GM19438 (cell line): ENCODE measurements at regions not wholly inside any gene's neighbourhood (a gene's known extent, or its start where the extent isn't known, plus 50 kb on each side); places are given as distances from the start of the nearest gene placed in this dataset.

Experiments used
- ATAC-seq: cut with Tn5 transposase; IDR thresholded peaks from one replicate; pipeline ENCODE4 v1.9.1; 2021; ENCODE audit warnings: low read depth; ENCODE audit not compliant: unreplicated experiment

DNA sequence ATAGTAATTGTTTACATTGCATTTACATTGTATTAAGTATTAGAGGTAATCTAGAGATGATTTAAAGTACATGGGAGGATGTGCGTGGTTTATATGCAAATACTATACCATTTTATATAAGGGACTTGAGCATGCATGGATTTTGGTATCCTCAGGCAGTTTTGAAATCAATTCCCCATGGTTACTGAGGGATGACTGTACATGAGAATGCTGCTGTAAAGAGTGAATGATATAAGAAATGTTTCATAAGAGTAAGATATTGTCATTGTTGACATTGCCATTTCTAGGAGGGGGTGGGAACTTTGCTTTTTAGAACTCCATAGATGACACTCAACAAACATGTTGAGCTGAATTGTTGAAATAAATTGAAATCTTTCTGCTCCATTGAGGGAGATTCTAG, 185.0 kb downstream of the SEMA6A start:
- ATAC-seq: no peak

DNA sequence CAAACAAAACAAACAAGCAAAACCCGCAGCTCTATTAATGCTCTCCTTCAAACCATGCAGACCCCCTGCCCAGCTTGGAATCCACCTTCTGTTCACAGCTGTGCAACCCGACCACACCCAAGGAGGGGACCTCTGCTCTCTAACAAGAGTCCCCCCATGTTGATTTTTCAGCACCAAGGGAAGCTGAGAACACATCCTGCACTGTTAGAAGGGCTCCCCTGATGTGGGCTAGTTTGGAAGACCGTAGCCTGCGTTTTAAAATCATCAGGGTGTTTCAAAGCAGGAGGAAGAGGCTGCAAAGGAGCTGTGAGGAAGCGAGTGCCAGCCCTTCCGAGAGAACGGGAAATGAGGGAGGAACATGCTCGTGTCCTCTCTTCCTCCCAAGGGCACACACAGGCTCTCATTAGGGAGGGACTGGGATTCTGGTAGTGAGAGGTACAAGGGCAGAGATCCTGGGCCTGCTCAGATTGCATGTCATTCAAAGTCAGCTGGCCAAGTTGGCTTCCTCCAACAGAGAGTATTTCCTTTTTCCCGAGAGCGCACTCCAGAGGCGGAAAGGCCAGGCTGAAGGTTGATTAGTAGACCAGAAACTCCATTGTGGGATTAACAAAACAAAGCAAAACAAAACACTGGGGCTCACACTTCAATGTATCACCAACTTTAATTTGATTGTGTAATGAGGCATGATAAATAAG, 185.9 kb downstream of the SEMA6A start:
- no peak for ATAC-seq

DNA sequence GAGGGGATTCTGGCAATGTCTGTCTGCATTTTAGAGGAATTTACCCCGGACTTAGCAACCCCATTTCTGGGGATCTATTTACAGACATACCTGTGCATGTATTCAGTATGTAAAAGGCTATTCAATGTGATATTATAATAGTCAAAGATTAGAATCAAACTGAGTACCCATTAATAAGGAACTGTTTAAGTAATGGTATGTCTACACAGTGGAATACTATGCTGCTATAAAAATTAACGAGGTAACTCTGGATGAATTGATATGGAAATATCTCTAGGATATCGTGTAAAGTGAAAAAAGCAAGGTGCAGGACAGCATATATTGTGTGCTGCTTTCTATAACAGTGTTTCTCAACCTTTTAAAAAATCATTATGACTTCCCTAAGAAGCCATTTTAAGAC, 186.9 kb downstream of the SEMA6A start:
- no peak for ATAC-seq

DNA sequence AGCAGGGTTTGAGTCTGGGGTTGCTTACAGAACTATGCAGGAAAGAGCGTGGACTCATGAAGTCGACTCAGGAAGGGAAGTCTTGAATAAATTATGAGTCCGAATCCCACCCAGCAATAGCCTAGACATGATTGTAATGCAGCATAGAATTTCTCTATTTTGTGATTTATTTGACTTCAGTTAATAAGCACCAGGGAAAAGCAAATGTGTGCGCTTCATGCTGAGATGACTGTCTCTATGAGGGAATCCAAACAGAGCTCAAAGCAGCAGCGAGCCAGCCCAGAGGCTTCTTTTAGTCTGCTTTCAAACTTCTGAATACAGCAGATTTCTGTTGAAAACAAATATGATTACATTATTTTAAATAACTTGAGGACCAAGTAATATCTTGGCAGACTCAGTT, 188.0 kb downstream of the SEMA6A start:
- no peak for ATAC-seq

DNA sequence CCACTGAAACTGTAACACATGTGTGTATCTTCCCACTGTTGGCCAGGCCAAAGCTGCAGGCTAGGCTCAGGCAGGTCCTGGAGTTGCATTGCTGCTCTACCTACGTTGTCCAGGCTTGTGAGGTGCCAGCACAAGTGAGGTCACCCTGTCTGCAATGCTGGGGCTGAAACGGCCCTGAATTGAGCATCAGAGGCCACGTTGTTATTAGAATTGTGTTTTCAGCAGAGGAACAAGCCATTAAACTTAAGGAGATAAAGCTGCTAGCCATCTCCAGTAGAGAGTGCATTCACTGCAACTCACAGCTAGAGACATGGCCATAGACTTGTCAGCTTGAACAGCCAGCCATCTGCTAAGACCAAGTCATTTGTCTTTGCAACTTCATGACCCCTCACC, 191.8 kb downstream of the SEMA6A start:
- ATAC-seq: no peak

DNA sequence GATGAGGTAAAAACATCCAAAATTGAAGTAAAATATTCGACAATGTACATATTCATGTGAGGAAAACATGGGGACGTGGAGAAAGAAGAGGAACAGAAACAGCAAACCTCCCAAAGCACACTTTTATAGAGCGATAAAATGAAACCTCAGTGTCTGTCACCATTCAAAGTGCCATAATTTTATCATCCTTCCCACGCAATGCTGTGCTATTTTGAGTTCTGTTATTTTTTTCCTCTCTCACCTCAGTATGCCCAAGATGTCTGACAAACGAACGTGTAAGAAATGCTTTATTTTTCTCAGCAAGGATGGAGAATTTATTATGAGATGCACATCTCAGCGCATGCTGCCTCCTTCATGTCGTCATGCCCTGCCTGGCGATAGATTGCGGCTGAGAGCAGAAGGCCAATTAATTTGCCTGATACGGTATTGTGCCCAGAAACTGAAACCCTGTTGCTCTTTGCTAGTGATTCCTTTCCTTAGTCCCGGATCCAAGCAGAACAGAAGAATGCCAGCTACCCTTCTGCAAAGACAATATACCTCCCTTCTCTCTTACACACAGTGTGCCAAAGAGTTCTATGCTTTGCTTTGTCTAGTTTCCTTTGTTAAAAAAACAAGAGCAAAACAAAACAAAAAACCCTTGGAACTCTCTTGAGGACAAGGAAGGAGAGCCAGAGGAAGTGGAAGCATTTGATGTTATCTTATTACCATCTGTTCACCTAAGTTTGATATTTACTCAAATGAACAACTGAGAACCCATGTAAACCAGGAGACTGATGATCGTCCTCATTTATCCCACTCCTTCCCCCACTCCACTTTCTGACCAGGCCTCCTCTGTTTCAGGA, 192.4 kb downstream of the SEMA6A start:
- no peak for ATAC-seq

DNA sequence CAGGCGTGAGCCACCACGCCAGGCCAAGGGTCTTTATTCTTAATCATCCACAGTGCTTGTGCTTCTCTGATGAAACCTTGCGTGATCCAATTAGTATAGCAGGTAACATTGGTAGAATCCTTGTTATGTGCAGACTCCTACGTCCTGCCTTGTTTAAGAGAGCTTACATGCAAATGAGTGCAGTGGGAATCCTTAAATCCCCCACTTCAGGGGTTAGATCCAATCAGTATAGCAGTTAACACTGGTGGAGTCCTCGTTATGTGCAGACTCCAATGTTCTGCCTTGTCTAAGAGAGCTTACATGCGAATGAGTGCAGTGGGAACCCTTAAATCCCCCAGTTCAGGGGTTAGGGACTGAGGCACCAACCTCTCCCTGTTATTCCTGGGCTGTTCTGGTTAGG, 193.4 kb downstream of the SEMA6A start:
- no peak for ATAC-seq

DNA sequence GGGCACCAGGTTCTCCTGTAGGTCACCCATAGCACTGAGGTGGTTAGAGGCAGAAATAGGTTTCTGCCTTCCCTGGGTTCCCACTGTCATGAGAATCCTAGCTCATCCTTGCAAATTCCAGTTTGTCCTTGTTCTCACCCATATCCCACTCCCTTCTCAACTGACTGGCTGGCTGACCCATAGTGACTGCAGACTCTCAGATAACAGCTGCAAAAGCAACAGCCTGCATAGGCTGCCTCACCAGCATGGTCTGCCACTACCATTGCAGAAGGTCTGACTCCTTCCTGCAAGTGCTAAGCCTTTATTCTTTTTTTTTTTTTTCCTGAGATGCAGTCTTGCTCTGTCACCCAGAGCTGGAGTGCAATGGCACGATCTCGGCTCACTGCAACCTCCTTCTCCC, 194.0 kb downstream of the SEMA6A start:
- no peak for ATAC-seq

DNA sequence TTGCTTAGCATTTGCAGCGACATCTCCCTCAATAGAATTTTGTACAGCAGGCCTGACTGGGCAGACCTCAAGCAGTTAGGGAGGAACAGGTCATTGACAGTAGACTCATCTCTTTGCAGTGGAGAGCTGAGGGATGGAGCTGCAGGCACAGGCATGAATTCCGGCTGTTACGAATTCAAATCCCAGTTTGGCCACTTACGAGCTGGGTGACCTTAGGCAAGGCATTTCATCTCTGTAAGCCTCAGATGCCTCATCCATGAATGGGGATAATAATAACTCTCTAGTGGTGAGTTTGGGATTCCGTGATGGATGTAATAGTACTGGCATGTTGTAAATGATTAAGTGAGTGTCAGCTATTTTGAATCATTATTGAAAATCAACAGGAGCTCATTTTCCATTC, 195.3 kb downstream of the SEMA6A start:
- ATAC-seq: no peak

DNA sequence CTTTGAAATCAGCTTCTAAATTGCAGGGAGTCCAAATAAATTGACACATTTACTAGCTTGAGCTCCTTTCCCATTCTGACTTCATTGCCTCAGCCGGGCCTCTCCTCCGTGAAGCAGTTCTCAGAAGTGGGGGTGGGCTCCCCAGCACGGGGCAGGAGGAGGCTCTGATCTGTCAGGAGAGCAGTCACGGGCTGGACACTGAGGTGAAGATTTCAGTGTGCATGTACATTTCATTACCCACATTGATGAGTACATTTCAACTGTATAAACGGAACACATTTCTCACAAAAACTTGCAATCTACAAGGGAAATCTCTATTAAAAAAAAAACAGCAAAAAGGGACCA, 195.9 kb downstream of the SEMA6A start:
- ATAC-seq: no peak

DNA sequence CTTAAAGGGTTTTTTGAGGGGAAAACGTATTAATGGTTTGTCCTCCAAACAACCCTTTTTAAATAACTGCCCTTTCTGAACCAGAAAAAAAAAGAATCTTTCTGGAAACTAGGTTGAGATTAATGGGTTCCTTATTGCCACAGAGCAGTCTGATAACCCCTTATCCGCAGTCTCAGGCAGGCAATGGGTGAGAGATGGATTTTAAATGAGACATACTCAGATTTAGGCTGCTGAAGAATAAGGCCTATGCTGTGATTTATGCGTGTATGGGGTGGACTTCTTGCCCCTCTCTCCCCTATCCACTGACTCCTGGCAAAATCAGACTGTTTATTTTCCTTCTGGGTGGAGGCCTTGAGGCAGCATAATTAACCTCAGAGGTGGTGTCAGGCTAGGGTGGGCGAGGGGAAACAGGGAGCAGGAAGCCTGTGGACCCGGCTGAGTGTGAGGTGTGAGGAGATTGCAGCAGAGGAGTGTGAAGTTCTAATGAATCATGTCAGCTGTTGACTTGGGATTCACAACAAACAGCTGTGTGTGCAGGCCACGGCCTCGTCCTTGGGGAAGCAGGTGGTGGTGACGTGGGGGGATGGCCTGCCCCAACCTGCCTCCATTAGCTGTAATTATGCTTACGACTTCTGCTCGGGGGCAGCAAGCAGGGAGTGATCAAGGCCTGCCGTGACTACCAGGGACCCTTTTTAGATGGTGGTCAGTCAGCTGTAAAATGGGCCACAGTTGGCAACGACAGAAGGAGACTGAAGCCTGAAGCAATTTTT, 196.4 kb downstream of the SEMA6A start:
- no peak for ATAC-seq

DNA sequence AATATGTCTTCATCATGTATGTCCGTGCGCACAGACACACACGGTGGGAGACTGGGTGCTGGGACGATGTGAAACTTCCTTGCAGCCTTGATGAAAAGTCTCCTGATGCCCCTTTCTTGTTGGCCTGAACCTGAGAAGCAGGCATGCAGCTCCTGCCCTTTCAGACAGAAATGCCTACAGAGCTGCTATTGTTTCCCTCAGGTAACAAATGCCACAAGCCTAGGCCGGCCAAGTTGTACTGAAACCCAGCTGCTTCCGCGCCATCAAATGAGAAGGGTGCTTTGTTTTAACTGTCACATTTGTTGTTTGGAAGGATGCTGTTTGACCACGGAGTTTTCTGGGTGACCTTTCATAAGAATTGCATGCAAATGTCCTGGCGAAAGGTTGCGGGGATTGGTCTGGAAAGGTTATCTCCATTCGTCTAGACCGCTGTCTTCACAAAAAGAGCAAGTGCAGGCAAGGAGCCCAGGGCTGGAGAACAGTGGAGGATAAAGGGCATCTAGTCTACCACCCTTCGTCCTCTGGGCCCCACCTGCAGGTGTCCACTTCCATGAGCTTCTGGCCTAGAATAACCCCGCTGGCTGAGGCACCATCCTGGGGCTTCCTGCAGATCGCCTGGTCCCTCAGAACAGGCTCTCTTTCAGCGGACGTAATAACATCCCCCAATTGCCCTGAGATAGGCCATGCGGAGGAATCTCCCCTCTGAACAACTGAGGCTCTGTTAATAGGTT, 197.2 kb downstream of the SEMA6A start:
- ATAC-seq: no peak

DNA sequence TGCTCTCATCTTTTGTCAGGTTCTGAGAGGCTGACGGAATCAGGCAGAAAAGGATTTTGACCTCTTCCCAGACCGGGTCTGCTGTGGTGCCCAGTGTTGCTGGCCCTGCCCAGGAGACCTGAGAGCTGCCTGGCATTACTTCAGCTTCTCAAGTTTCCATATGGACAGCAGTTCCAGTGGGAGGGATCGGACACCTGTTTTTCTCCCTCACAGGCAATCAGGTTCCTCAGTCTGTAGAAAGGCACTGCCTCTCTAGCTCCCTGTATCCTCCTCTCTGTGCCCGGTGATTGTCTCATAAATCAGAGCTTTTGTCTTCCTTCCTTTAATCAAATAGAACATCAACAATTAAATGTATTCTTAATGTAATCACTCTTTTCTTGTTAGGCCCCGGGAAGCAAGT, 198.7 kb downstream of the SEMA6A start:
- ATAC-seq: no peak

DNA sequence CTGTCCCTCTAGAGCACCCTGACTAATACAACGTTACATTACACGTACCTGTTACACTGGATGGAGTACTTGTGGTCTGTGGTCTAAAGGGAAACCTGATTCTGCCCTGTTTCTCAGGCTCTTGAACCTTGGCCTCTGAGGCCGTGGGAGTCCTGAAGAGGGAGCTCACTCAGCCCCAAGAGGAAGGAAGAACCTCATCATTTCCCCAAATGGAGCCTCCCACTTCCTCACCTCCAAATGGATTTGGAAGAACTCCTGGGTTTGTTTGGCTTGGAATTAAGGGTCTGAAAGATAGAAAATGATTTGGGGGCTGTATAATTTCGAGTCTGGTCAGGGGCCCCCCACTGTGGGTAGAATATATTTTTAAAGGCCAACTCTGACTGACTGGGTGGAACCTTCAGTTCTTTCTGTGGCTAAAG, 200.2 kb downstream of the SEMA6A start:
- ATAC-seq: peak; percentile 85

DNA sequence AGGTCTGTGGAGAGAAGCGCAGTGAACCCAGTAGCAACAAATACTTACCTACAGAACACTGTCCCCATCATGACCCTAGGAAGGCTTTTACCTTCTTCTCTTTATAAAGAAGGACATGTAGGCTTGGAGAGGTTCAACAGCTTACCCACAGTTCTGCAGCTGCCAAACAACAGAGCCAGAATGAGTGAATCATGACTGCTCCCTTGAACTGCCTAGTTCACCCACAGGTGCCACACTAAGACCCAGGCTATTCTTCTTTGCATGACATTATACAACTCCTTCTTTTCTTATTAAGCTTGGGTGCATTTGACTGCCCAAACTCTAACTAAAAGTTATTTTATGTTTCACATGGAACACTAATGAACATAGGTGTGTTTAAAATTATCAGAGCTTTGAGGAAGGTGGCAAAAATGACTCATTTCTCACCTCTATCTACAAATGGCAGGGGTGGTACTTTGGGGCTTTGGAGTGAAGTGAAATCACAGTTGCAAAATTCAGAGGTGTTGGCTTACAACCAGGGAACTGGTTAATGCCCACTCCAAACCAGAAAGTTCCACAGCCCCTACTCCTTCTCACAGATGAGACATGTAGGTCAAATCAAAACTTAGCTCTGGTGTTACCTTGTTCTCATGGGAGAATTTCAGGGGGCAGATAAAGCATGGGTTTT, 201.6 kb downstream of the SEMA6A start:
- ATAC-seq: no peak

DNA sequence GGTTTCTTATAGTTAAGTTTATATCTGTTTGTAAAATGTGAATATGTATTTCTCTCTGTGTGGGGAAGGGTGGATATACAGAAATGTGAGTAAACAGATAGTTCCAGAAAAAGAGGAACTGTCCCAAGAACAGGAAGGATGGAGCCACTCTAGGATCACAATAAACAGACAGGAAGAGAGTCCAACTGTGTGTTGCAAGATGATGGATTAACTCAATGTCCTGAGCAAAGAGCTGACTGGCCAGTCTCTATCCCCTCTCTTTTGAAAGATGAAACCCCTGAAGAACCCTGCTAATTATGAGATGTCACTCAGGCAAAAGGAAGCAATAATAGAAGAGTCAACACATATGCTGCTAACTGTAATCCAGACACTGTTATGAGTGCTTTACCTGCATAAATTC, 202.7 kb downstream of the SEMA6A start:
- no peak for ATAC-seq

DNA sequence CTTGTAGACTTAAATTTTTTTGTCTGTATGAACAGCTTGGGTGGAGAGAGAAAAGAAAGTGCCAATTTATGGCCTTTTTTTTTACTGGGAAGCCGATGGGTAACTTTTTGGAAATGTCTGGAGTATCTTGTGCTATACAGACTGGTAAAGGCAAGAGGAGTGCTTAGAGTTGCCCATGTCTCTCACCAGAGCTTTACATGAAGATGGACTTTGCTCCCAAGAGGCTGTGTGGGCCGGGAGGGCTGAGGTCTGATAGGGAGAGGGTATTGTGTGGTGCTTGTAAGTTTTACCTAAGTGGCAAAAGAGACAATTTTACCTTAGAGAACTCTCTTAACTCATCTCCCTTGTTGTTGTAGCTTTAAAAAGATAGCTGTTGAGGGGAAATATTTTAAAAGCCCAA, 203.2 kb downstream of the SEMA6A start:
- ATAC-seq: no peak

DNA sequence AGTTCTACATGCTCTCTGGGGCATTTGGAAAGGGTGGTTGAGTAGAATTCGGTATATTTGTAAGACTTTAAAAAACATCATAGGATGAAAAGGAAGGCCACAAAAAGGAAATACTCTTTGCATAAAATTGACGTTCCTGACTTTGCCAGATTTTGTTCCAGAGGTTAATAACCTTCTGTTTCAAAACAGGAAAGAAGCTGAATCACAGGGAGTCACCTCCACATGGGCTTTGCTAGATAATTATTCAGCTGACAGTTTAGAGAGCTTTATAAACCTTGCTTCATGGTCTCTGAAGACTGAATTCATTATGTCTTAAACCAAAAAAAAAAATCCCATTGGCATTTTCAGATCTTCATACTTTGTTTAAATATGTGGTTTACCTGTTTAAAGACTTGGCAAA, 203.7 kb downstream of the SEMA6A start:
- no peak for ATAC-seq

DNA sequence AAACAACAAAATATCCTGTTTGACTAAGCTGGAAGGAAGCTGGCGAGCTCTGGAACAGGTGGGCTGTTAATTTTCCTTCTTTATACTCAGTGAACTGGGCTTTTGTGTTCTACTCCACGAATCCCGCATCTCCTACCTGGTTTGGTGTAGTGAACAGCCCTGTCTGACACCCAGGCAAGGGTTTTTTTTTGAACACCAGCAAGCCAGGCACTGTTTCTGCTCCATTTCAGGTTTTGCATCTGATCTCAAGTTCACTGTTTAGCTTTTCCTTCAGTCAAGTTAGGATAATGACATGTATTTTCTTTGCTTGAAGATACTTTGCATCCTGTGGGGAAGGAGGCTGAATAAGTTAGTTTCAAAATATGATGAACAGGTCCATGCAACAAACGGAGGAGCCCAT, 204.5 kb downstream of the SEMA6A start:
- no peak for ATAC-seq

DNA sequence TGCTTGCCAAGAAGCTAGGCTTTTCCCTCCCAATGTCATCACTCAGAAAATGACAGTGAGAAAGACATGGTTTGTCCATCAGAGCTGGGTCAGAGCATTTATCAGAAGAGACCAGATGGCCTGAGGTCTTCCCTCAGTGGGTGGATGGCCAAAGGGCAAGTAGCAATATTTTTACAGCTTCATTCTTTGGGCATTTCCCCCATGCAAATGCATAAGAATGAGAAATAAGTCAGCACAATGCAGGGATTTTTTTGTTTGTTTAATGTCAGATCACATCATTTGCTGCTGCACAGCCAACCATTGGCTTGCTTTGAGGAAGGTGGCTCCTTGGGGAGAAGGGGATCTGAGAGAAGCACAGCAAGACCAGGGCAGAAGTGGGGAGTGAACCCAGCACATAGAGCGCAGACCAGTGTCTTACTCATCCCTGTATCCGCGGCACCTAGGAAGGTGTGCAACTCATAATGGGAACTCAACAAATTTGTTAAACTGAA, 209.6 kb downstream of the SEMA6A start:
- peak; percentile 57 for ATAC-seq
